DMS 273 (cell line): ENCODE measurements at regions not wholly inside any gene's neighbourhood (a gene's known extent, or its start where the extent isn't known, plus 50 kb on each side); places are given as distances from the start of the nearest gene placed in this dataset.
"Not testable (repeated sequence)": the region's sequence is repeated elsewhere in the genome, so short reads cannot be mapped to it uniquely, and the experiment has no call there.

ENCODE experiments used
- DNase-seq: peaks from one replicate; lab custom pipeline; 2025; ENCODE audit not compliant: unreplicated experiment; lab: John Stamatoyannopoulos, UW

DNA sequence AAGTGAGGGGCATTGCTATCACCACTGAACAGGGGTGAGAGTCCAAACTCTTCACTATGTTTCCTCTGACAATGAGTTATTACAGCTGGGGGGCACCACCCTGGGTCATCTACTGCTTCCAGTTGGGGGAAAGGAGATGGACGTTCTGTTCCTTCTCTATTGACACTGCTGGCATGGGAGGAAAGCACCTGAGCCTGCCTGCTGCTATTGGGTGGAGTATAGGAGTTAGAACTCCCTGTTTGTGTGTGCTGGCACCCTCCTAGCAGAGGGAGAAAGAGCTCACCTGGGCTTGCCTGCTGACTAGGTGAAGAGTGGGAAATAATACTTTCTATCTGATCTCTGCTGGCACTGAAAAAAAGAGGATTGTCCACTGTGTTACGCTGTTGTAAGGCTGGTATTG is 163.8 kb downstream of the MSN start:
- no peak for DNase-seq

- no peak for DNase-seq
These were observed 161.1 kb downstream of the MSN start for GRCh38 chrX:65828599-65828998.

GRCh38 chrX:65825226-65825625 is 157.8 kb downstream of the MSN start:
- not testable (repeated sequence) for DNase-seq

- DNase-seq, result peak; percentile 18
These were observed 154.5 kb downstream of the MSN start for GRCh38 chrX:65821721-65822496.

- not testable (repeated sequence) for DNase-seq
These were observed 152.5 kb downstream of the MSN start for GRCh38 chrX:65819983-65820382.

- no peak for DNase-seq
These were observed 145.8 kb downstream of the MSN start for GRCh38 chrX:65813245-65813644.

DNA sequence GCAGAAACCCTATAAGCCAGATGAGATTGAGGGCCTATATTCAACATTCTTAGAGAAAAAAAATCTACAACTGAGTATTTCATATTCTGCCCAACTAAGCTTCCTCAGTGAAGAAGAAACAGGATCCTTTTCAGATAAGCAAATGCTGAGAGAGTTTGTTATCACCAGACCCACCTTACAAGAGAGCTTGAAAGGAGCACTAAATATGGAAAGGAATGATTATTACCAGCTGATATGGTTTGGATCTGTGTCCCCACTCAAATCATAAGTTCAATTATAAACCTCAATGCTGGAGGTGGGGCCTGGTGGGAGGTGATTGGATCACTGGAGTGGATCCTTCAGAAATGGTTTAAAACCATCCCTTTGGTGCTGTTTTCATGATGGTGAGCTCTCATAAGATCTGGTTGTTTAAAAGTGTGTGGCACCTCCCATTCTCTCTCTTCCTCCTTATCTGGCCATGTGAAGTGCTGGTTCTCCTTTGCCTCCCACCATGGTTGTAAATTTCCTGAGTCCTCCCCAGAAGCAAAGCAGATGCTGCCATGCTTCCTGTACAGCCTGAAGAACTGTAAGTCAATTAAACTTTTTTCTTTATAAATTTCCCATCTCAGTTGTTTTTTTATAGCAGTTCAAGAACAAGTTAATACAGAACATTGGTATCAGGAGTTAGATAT is 144.2 kb downstream of the MSN start:
- no peak for DNase-seq
